ENCODE measurements at regions not wholly inside any gene's neighbourhood (a gene's known extent, or its start where the extent isn't known, plus 50 kb on each side); places are given as distances from the start of the nearest gene placed in this dataset.
A peak's percentile ranks its signal among the peaks of the same experiment; 100 is the strongest.

DNA sequence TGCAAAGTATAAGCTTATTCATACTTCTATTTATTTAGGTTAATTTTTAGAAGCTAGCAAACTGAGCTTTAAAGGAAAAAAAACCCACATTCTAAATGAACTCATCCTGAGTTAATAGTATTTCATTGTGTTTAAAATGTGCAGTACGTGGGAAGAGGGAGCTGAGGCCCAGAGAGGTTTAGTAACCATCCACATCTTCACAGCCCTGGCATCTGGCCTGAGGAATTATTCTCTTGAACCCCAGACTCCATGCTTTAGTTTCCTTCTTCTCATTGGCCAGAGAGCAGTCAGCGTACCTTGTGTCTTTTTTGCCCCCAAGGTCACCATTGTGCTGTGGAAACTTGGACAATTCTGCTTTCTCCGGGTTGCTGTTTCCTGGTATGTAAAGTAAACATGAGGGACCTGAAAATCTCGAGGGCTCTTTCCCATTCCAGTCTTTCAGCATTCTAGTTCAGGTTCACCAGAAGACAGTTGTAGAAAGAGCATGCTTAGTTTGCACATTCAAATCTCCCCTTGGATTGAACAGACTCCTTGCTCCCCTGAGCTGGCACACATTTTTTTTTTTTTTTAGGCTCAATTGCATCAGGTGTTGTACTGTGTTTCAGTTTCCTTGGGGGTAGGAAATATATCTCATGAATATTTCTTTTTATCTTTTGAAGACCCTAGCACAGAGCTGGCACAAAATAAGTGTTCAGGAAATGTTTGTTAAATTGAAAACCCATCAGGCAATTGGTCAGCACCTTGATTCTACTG lies 81.4 kb downstream of the MYCN start:
- Histone ChIP-seq H3K4me1 (replicated peaks in 1 of 4; ENCODE audit: control insufficient read depth in 3 of 4, insufficient read depth in 4 of 4, low read length in 3 of 4) (peaks cover 4 to 11% (median 5%) of the 10 kb centered on the region in 4 experiments; a peak in 6 of 7 replicates), H2BK5ac (ENCODE audit: low read depth, low read length) (no peak overlapping the region; the same call in 1 of the 2 replicates), H3K27me3 (replicated peaks in 1 of 4; ENCODE audit: control insufficient read depth in 3 of 4, extremely low read depth in 1 of 4, insufficient read depth in 3 of 4, low read length in 3 of 4) (no peaks in the 10 kb centered on the region), H2AK5ac (ENCODE audit: low read depth, low read length) (no peak overlapping the region), H2BK120ac (replicated peaks; ENCODE audit: low read depth, low read length) (no peak overlapping the region), H3K56ac (replicated peaks; ENCODE audit: insufficient read length, low read depth, low read length) (no peak overlapping the region), H4K8ac (ENCODE audit: extremely low read depth, insufficient read depth, low read length) (no peak overlapping the region), H3K14ac (ENCODE audit: insufficient read length) (no peak overlapping the region), H4K20me1 (replicated peaks in 1 of 2; ENCODE audit: control insufficient read depth in 1 of 2, insufficient read depth in 2 of 2, low read length in 2 of 2) (no peaks in the 10 kb centered on the region), H3K23ac (ENCODE audit: insufficient read length) (no peak overlapping the region), H3K4me3 (ENCODE audit: extremely low read depth in 1 of 4, insufficient read depth in 2 of 4, low read depth in 3 of 4, low read length in 4 of 4) (no peak overlapping the region), H3K9me3 (ENCODE audit: insufficient read depth in 2 of 2, low read depth in 1 of 2, low read length in 1 of 2) (no peaks in the 10 kb centered on the region), H2BK12ac (ENCODE audit: low read depth, low read length) (no peak overlapping the region; the same call in 1 of the 2 replicates), H3K23me2 (ENCODE audit: low read depth, low read length) (no peaks in the 10 kb centered on the region), H3K36me3 (ENCODE audit: control insufficient read depth in 2 of 4, insufficient read depth in 4 of 4, low read length in 3 of 4) (no peaks in the 10 kb centered on the region), H2BK15ac (ENCODE audit: low read length) (no peak overlapping the region), H2BK20ac (ENCODE audit: low read length) (no peak overlapping the region), H3K27ac (ENCODE audit: low read depth, low read length) (no peak overlapping the region), H3K4ac (replicated peaks; ENCODE audit: insufficient read length, low read depth, low read length) (no peak overlapping the region), H3K4me2 (ENCODE audit: insufficient read depth in 1 of 2, low read depth in 2 of 2, low read length in 2 of 2) (no peak overlapping the region), H3K18ac (ENCODE audit: extremely low read depth, low read length) (no peak overlapping the region), H4K5ac (ENCODE audit: insufficient read length, low read depth, low read length) (no peak overlapping the region), H3K9ac (replicated peaks in 1 of 4; ENCODE audit: extremely low read depth in 1 of 4, low read depth in 3 of 4, low read length in 3 of 4) (no peak overlapping the region), H3K79me2 (ENCODE audit: control insufficient read depth in 1 of 2, insufficient read depth in 2 of 2, low read length in 2 of 2) (no peaks in the 10 kb centered on the region), H4K91ac (replicated peaks; ENCODE audit: insufficient read length, low read length) (no peak overlapping the region), H2AFZ (ENCODE audit: low read length) (0 out of 2 replicates have a peak overlapping the region, but pooled peaks have one; percentile 27), H3K79me1 (ENCODE audit: low read depth, low read length) (no peaks in the 10 kb centered on the region)
- ChIA-PET CTCF (ENCODE audit: partially characterized antibody) (interaction anchor here (1.3 to 15.6 kb wide), 4 partner anchors 12 to 82 kb away, joined by 3 to 120 read pairs (median 6); no protein-coding TSS in a partner anchor), POLR2A (ENCODE audit: partially characterized antibody) (interaction anchor here (1.1 to 1.5 kb wide), 2 partner anchors 9 to 80 kb away, joined by 3 to 6 read pairs; no protein-coding TSS in a partner anchor)
- DNase-seq (ENCODE audit: low read depth in 1 of 2, low spot score in 2 of 2) (no peak), FAIRE-seq (no peak)
- 82% methylated on average over 4 of the region's 4 CpGs; no CpG with 5 or more reads in 1 of the 2 experiments for WGBS, 2 experiments (ENCODE audit: extremely low coverage in 1 of 2, insufficient coverage in 1 of 2, insufficient read length in 1 of 2, insufficient replicate concordance in 2 of 2, low coverage in 1 of 2, low lambda C conversion rate in 2 of 2, missing lambda C conversion rate in 1 of 2)
- TF ChIP-seq CHD1 (IDR thresholded peaks at IDR 0.05; ENCODE audit: low read depth, low read length) (no peak), FOSL1 (IDR thresholded peaks at IDR 0.05; ENCODE audit: insufficient read depth, low read depth, low read length) (no peak)

Data from H1 (cell line).